Activated CD4-positive, alpha-beta T cell treated with anti-CD3 and anti-CD28 coated beads, Interleukin-2, Interleukin-4, amounts not matched to agents 100 ng/mL and 50 ng/mL, durations not matched to agents 16 hours and 8 hours (primary cell): ENCODE measurements at regions not wholly inside any gene's neighbourhood (a gene's known extent, or its start where the extent isn't known, plus 50 kb on each side); places are given as distances from the start of the nearest gene placed in this dataset.
A peak's percentile ranks its signal among the peaks of the same experiment; 100 is the strongest.
"Not testable (repeated sequence)": the region's sequence is repeated elsewhere in the genome, so short reads cannot be mapped to it uniquely, and the experiment has no call there.

ENCODE experiments used
- DNase-seq: peaks from one replicate; pipeline ENCODE4 v3.0.0-alpha.2; 2020; ENCODE audit warnings: low spot score

- no peak for DNase-seq
Observed at GRCh38 chr5:120344181-120344580, 119.9 kb upstream of the PRR16 start.

GRCh38 chr5:120345947-120346346, 118.2 kb upstream of the PRR16 start:
- no peak for DNase-seq

GRCh38 chr5:120351071-120351470, 113.0 kb upstream of the PRR16 start:
- DNase-seq, result not testable (repeated sequence)

- DNase-seq, result no peak
Observed at GRCh38 chr5:120354126-120354525, 110.0 kb upstream of the PRR16 start.

- DNase-seq, result no peak
Observed at GRCh38 chr5:120358949-120359348, 105.2 kb upstream of the PRR16 start.

GRCh38 chr5:120361941-120362340, 102.2 kb upstream of the PRR16 start:
- DNase-seq, result no peak

GRCh38 chr5:120362426-120362825, 101.7 kb upstream of the PRR16 start:
- no peak for DNase-seq

- no peak for DNase-seq
Observed at GRCh38 chr5:120365656-120366446, 98.2 kb upstream of the PRR16 start.

GRCh38 chr5:120367896-120368634, 96.0 kb upstream of the PRR16 start:
- DNase-seq, result no peak

GRCh38 chr5:120368923-120369715, 95.0 kb upstream of the PRR16 start:
- DNase-seq, result no peak

GRCh38 chr5:120372899-120373298, 91.2 kb upstream of the PRR16 start:
- DNase-seq, result no peak

- DNase-seq, result no peak
Observed at GRCh38 chr5:120375248-120375647, 88.9 kb upstream of the PRR16 start.

GRCh38 chr5:120380644-120381043, 83.5 kb upstream of the PRR16 start:
- no peak for DNase-seq

GRCh38 chr5:120382833-120383232, 81.3 kb upstream of the PRR16 start:
- no peak for DNase-seq

- no peak for DNase-seq
Observed at GRCh38 chr5:120386981-120387380, 77.1 kb upstream of the PRR16 start.

GRCh38 chr5:120388016-120388781, 75.9 kb upstream of the PRR16 start:
- DNase-seq, result peak; percentile 24

GRCh38 chr5:120394259-120394658, 69.8 kb upstream of the PRR16 start:
- no peak for DNase-seq

GRCh38 chr5:120396186-120396585, 67.9 kb upstream of the PRR16 start:
- DNase-seq, result no peak

- no peak for DNase-seq
Observed at GRCh38 chr5:120400356-120400755, 63.7 kb upstream of the PRR16 start.

GRCh38 chr5:120402606-120403005, 61.5 kb upstream of the PRR16 start:
- no peak for DNase-seq

- DNase-seq, result no peak
Observed at GRCh38 chr5:120405286-120405864, 58.7 kb upstream of the PRR16 start.

- DNase-seq, result no peak
Observed at GRCh38 chr5:120405923-120406322, 58.2 kb upstream of the PRR16 start.
